HepG2 (cell line): ENCODE measurements at regions not wholly inside any gene's neighbourhood (a gene's known extent, or its start where the extent isn't known, plus 50 kb on each side); places are given as distances from the start of the nearest gene placed in this dataset.

Source experiments
- ATAC-seq: fragments of 200-7000 bp; cut with Tn5 transposase; 3 replicates; pipeline ENCODE4 v1.9.1; 2020; ENCODE audit warnings: mild to moderate bottlenecking, moderate library complexity
- BruUV-seq: library from RNA; stranded (reverse); fragments of 400-500 nt; replicated peaks from 2 replicates; lab custom pipeline; 2021; lab: Mats Ljungman, UMichigan
- CTCF ChIA-PET: fragments of 300-600 bp; formaldehyde crosslinking; extraction: SDS; loops from one replicate; lab custom pipeline; 2021; ENCODE audit warnings: low total read pairs, inconsistent platforms, low intra/inter-chr PET ratio; lab: Yijun Ruan, JAX
- POLR2A ChIA-PET: fragments of 350-600 bp; sonication (Branson Sonifier 250); formaldehyde crosslinking; loops from one replicate; lab custom pipeline; 2020; ENCODE audit warnings: antibody characterized with exemption, inconsistent platforms; lab: Yijun Ruan, JAX
- DNase-seq: peaks from one replicate; pipeline ENCODE4 v3.0.0-alpha.2; 2015; ENCODE audit warnings: low spot score
- FAIRE-seq: peaks from 3 replicates; lab custom pipeline; 2011; peaks lifted over from hg19 to GRCh38; lab: Jason Lieb, UNC
- H2AFZ ChIP-seq: one replicate; pipeline ENCODE4 v1.6.1; 2011; ENCODE audit warnings: low read length, inconsistent platforms
- H3K27ac ChIP-seq: fragments of 300-600 bp; 3 replicates; pipeline ENCODE4 v1.8.0; 2011; ENCODE audit warnings: mixed run types, mild to moderate bottlenecking, mixed read lengths, low read length, inconsistent platforms; ENCODE audit not compliant: insufficient read depth; ENCODE audit errors: extremely low read length
- H3K27me3 ChIP-seq, 2 experiments: fragments of 200-600 bp in 1 of 2; 2 replicates in 1 of 2; 3 replicates in 1 of 2; pipeline versions ENCODE4 v1.6.0 to v1.8.0; 2011; ENCODE audit warnings: low read length in 2 of 2, mild to moderate bottlenecking in 2 of 2, moderate library complexity in 2 of 2, inconsistent platforms in 1 of 2; ENCODE audit not compliant: insufficient read depth in 2 of 2, control insufficient read depth in 1 of 2
- H3K36me3 ChIP-seq, 2 experiments: fragments of 200-600 bp in 1 of 2; replicated peaks in 1 of 2; 2 replicates in 1 of 2; 3 replicates in 1 of 2; pipeline versions ENCODE4 v1.5.1 to v1.8.0; 2011; ENCODE audit warnings: low read length in 2 of 2, inconsistent platforms in 1 of 2; ENCODE audit not compliant: insufficient read depth in 2 of 2, control insufficient read depth in 1 of 2
- H3K4me1 ChIP-seq: 2 replicates; pipeline ENCODE4 v1.5.1; 2012; ENCODE audit warnings: low read length, inconsistent platforms; ENCODE audit not compliant: insufficient read depth
- H3K4me2 ChIP-seq: 2 replicates; pipeline ENCODE4 v1.6.0; 2011; ENCODE audit warnings: low read depth, low read length, inconsistent platforms
- H3K4me3 ChIP-seq, 3 experiments: fragments of 200-600 bp in 1 of 3; sonication (generic), shearing (Covaris generic) in 1 of 3; replicated peaks in 1 of 3; 2 replicates each; pipeline ENCODE4 v1.5.1; 2011 to 2016; ENCODE audit warnings: low read length in 3 of 3, inconsistent platforms in 2 of 3, low read depth in 2 of 3, mild to moderate bottlenecking in 2 of 3, control low read depth in 1 of 3, mixed read lengths in 1 of 3; ENCODE audit not compliant: insufficient read depth in 1 of 3
- H3K79me2 ChIP-seq: one replicate; pipeline ENCODE4 v1.6.1; 2011; ENCODE audit warnings: low read length, inconsistent platforms; ENCODE audit not compliant: insufficient read depth
- H3K9ac ChIP-seq: 2 replicates; pipeline ENCODE4 v1.6.0; 2011; ENCODE audit warnings: mild to moderate bottlenecking, low read depth, low read length, inconsistent platforms; ENCODE audit not compliant: insufficient read depth
- H3K9me3 ChIP-seq: 2 replicates; pipeline ENCODE4 v1.5.1; 2012; ENCODE audit warnings: mild to moderate bottlenecking, low read length
- H4K20me1 ChIP-seq: 2 replicates; pipeline ENCODE4 v1.6.0; 2011; ENCODE audit warnings: inconsistent platforms, mild to moderate bottlenecking, low read length, moderate library complexity; ENCODE audit not compliant: insufficient read depth
- KDM1A ChIP-seq: IDR thresholded peaks from 2 replicates; pipeline ENCODE4 v1.6.1; 2016; ENCODE audit warnings: missing compliant biosample characterization
- KLF6 ChIP-seq: IDR thresholded peaks from 2 replicates; pipeline ENCODE4 v1.8.0; 2016; ENCODE audit warnings: missing biosample characterization, missing genetic modification reagents
- SIN3A ChIP-seq: IDR thresholded peaks from 2 replicates; pipeline ENCODE4 v1.6.1; 2011; ENCODE audit warnings: low read depth, mild to moderate bottlenecking, control low read depth, low read length, borderline replicate concordance
- SP140L ChIP-seq: sonication (generic); formaldehyde crosslinking; IDR thresholded peaks from 2 replicates; pipeline ENCODE4 v1.4.0; 2020; ENCODE audit warnings: missing genetic modification reagents, borderline replicate concordance
- TERF1 ChIP-seq: sonication (generic); formaldehyde crosslinking; IDR thresholded peaks from 2 replicates; pipeline ENCODE4 v1.8.0; 2022; ENCODE audit warnings: mild to moderate bottlenecking, missing genetic modification reagents, moderate library complexity
- YY1 ChIP-seq: IDR thresholded peaks from 2 replicates; pipeline ENCODE4 v1.6.1; 2011; ENCODE audit warnings: low read length, low read depth, moderate library complexity, mild to moderate bottlenecking; ENCODE audit not compliant: insufficient read depth, insufficient replicate concordance
- ZNF33A ChIP-seq: sonication (generic); formaldehyde crosslinking; IDR thresholded peaks from 2 replicates; pipeline ENCODE4 v1.5.1; 2020; ENCODE audit warnings: missing genetic modification reagents, mild to moderate bottlenecking, moderate library complexity, borderline replicate concordance
- ZNF629 ChIP-seq: sonication (generic); formaldehyde crosslinking; conservative IDR thresholded peaks from 2 replicates; pipeline ENCODE4 v1.5.0; 2020; ENCODE audit warnings: missing genetic modification reagents
- ZNF839 ChIP-seq: sonication (generic); formaldehyde crosslinking; IDR thresholded peaks from 2 replicates; pipeline ENCODE4 v1.4.0; 2020; ENCODE audit warnings: missing genetic modification reagents, mild to moderate bottlenecking, borderline replicate concordance
- WGBS: methylation state at CpG from one replicate; pipeline ENCODE4 v1.1.6; 2017; ENCODE audit warnings: low lambda C conversion rate; 5-methylcytosine and 5-hydroxymethylcytosine counted together
- in situ Hi-C: cut with HindIII; loops from 2 replicates; pipeline ENCODE4 v1.10.0; 2017; ENCODE audit warnings: low pct_unique_long_range_greater_than_20kb; ENCODE audit not compliant: extremely low pct_ligation_motif_present
- intact Hi-C: fragments of 100-400 bp; cut with micrococcal nuclease; formaldehyde crosslinking; loops from one replicate; pipeline ENCODE4 v1.10.0; 2022; ENCODE audit not compliant: unreplicated experiment
- TF ChIP-seq, protein P1 (sequence below): sonication (generic); formaldehyde crosslinking; IDR thresholded peaks from 2 replicates; pipeline ENCODE4 v1.8.0; 2022; ENCODE audit warnings: mild to moderate bottlenecking, missing genetic modification reagents; ENCODE audit not compliant: insufficient replicate concordance

GRCh38 chr7:49273897-49274296 is 349.6 kb downstream of the CDC14C start (continued):
- TF ChIP-seq, protein P1, sequence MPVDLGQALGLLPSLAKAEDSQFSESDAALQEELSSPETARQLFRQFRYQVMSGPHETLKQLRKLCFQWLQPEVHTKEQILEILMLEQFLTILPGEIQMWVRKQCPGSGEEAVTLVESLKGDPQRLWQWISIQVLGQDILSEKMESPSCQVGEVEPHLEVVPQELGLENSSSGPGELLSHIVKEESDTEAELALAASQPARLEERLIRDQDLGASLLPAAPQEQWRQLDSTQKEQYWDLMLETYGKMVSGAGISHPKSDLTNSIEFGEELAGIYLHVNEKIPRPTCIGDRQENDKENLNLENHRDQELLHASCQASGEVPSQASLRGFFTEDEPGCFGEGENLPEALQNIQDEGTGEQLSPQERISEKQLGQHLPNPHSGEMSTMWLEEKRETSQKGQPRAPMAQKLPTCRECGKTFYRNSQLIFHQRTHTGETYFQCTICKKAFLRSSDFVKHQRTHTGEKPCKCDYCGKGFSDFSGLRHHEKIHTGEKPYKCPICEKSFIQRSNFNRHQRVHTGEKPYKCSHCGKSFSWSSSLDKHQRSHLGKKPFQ: no peak
- TF ChIP-seq KLF6 (CRISPR knock-in tag): no peak
- TF ChIP-seq ZNF629 (CRISPR knock-in tag): no peak
- no peak for TF ChIP-seq KDM1A
- no peak for TF ChIP-seq ZNF839 (CRISPR knock-in tag)
- TF ChIP-seq ZNF33A (CRISPR knock-in tag): no peak
- TF ChIP-seq SIN3A: no peak
- TF ChIP-seq YY1: no peak

DNA sequence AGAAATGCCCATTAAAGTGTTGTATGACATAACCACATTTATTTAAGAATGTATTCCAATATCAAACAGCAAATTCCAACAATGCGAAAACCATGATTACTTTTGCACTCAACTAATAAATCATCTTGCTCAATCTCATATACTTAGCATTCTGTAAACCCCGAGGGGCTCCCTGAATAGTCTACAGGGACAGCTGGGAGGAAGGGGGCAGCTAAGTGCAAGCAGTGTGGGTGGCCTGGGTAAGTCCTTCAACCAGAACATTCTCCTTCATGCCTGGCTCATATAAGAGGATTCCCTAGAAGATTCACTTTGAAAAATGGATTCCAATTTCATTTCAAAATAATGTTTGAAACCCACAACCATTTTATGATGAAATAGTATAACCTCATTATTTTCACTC is 355.5 kb downstream of the CDC14C start:
- Histone ChIP-seq H3K79me2 (no peaks in the 10 kb centered on the region), H4K20me1 (no peaks in the 10 kb centered on the region), H3K9ac (no peak overlapping the region), H3K27me3 (no peaks in the 10 kb centered on the region), H3K4me1 (peaks cover 7% of the 10 kb centered on the region; the same call in 1 of the 2 replicates), H2AFZ (no peak overlapping the region), H3K4me3 (no peak overlapping the region), H3K27ac (no peak overlapping the region), H3K9me3 (no peaks in the 10 kb centered on the region), H3K4me2 (no peak overlapping the region), H3K36me3 (no peaks in the 10 kb centered on the region)
- FAIRE-seq (no peak), ATAC-seq (no peak), DNase-seq (no peak)
- in situ Hi-C loops (no loop called here), intact Hi-C loops (no loop called here)
- ChIA-PET POLR2A (no interaction called here), CTCF (no interaction called here)
- TF ChIP-seq TERF1 (no peak), SP140L (CRISPR knock-in tag) (no peak)
- no TSS peak for BruUV-seq
- 38% methylated on average over 2 of the region's 2 CpGs for WGBS
